ENCODE measurements at regions not wholly inside any gene's neighbourhood (a gene's known extent, or its start where the extent isn't known, plus 50 kb on each side); places are given as distances from the start of the nearest gene placed in this dataset.

DNA sequence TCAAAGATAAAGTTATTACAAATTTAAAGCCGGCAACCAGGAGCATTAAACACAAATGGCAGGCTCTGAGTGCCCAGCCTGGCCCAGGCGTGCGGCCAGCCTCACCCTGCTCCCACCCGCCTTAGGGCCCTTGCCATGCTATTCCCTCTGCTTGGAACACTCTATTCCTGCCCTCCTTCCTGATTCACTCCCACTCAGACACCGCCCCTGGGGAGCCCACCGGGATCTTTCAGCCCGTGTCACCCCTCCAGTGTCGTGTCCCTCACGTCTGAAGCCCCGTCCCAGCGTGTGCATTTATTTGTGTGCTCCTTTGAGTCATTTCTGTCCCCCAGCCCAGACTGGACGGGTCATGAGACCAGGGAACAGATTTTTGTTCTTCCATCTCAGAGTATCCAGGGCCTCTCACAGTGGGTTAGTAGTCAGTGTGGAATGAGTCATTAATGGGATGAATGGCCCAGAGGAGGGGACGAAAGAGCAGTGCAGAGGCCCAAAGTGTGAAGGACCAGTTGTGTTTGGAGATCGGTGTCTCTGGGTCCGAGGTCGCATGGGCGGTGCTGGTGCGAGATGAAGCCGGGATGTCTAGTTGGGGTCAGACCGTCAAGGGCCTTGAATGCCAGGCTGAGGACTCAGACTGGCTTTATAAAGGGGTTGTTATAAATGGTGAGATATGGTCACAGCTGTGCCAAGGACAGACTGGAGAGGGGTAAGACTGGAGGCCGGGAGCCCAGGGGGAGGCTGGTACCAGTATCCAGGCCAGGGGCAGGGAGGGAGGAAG is 58.9 kb upstream of the SLC6A6 start:
- TF ChIP-seq, protein P1, sequence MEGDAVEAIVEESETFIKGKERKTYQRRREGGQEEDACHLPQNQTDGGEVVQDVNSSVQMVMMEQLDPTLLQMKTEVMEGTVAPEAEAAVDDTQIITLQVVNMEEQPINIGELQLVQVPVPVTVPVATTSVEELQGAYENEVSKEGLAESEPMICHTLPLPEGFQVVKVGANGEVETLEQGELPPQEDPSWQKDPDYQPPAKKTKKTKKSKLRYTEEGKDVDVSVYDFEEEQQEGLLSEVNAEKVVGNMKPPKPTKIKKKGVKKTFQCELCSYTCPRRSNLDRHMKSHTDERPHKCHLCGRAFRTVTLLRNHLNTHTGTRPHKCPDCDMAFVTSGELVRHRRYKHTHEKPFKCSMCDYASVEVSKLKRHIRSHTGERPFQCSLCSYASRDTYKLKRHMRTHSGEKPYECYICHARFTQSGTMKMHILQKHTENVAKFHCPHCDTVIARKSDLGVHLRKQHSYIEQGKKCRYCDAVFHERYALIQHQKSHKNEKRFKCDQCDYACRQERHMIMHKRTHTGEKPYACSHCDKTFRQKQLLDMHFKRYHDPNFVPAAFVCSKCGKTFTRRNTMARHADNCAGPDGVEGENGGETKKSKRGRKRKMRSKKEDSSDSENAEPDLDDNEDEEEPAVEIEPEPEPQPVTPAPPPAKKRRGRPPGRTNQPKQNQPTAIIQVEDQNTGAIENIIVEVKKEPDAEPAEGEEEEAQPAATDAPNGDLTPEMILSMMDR (conservative IDR thresholded peaks at IDR 0.05; ENCODE audit: control insufficient read depth, insufficient read depth, low read depth, low read length), result no peak
- no peak overlapping the region for H3K4me3 ChIP-seq (ENCODE audit: control insufficient read depth, low read depth, low read length)
- no peak for DNase-seq (ENCODE audit: low read depth)

DNA sequence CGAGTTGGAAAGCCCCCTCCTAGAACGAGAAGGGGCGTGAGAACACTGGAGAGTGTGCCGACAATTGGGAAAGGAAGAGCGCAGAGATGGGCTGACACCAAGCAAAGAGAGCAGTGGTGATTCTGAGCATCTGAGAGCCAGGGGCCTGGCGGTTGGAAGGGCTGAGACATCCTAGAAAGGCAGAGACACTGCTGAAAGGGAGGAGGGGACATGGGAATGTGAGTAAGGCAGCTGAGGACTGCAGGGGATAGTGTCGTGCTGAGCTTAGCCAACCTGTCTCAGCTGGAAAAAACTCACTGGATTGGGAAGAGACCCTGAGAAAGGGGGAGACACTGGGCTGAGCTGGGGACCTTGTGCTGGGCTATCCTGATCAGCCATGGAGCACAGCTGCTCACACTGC is 58.1 kb upstream of the SLC6A6 start:
- no peak for DNase-seq (ENCODE audit: low read depth)
- H3K4me3 ChIP-seq (ENCODE audit: control insufficient read depth, low read depth, low read length), result no peak overlapping the region
- TF ChIP-seq, protein P1 (conservative IDR thresholded peaks at IDR 0.05; ENCODE audit: control insufficient read depth, insufficient read depth, low read depth, low read length), result no peak

DNA sequence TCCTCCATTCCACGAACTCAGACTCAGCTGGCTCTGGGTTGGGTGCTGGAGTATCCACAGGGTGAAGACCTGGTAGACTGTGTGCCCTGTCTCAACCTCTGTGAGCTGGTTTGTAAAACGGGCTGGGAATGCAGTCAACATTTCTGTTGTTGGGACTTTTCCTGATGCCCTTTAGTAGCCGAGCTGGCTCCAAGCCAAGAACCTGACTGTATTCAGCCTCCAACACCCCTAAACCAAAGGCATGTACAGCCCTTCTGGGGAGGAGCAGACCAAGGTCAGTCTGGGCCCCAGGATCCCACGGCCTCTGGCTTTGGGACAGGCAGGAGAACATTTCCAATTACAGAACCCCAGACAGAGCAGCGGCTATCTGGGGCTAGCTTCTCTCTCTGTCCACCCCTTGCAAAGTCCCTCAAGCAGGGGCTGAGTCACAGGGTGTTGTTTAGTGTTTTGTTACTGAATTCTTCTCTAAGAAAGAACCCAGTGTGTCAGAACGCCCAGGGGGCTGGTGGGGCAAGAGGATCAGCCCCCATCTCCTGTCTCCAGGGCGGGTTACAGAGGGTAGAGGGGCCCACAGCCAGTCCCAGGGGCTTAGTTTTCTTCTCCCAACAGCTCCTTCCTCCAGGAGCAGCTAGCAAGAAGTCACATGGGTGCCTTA is 56.8 kb upstream of the SLC6A6 start:
- TF ChIP-seq, protein P1 (conservative IDR thresholded peaks at IDR 0.05; ENCODE audit: control insufficient read depth, insufficient read depth, low read depth, low read length), result no peak
- DNase-seq (ENCODE audit: low read depth), result no peak
- H3K4me3 ChIP-seq (ENCODE audit: control insufficient read depth, low read depth, low read length), result no peak overlapping the region

DNA sequence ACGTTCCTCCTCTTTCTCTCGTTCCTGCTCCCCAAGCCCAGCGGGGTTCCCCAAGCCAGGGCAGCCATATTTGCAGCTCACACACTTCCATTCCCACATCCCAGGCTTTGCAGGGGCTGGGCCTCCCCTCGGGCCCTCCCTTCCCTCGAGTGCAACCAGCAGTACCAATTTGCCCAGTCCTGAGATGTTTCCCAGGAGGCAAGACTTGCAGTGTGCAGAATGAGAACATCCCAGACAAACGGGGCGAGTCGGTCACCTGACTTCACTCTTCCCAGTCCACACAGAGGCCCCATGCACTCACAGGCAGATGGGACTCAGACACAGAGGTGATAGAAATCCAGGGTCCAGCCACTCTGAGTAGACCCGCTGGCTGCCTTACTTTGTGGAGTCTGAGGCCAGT is 56.2 kb upstream of the SLC6A6 start:
- no peak for DNase-seq (ENCODE audit: low read depth)

DNA sequence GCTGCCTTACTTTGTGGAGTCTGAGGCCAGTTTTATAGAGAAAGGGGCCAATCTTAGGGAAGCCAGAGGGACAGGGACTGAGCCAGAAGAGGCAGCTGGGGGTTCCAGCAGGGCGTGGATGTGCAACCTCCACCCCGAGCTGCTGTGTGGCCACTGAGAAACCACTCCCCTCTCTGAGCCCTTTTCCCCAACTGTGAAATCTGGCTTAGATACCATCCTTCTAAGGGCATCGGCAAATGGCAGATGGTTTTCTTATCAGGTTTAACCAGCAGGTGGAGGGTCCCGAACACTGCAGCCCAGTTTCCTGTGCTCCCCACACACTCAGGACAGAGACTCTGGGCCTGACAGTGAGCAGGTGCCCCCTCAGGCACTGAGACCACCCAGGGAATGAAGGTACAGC is 55.8 kb upstream of the SLC6A6 start:
- TF ChIP-seq, protein P1 (conservative IDR thresholded peaks at IDR 0.05; ENCODE audit: control insufficient read depth, insufficient read depth, low read depth, low read length), result no peak
- no peak for DNase-seq (ENCODE audit: low read depth)
- H3K4me3 ChIP-seq (ENCODE audit: control insufficient read depth, low read depth, low read length), result no peak overlapping the region

More for the DNA sequence above, 56.2 kb upstream of the SLC6A6 start:
- TF ChIP-seq, protein P1 (conservative IDR thresholded peaks at IDR 0.05; ENCODE audit: control insufficient read depth, insufficient read depth, low read depth, low read length), result no peak
- no peak overlapping the region for H3K4me3 ChIP-seq (ENCODE audit: control insufficient read depth, low read depth, low read length)

DNA sequence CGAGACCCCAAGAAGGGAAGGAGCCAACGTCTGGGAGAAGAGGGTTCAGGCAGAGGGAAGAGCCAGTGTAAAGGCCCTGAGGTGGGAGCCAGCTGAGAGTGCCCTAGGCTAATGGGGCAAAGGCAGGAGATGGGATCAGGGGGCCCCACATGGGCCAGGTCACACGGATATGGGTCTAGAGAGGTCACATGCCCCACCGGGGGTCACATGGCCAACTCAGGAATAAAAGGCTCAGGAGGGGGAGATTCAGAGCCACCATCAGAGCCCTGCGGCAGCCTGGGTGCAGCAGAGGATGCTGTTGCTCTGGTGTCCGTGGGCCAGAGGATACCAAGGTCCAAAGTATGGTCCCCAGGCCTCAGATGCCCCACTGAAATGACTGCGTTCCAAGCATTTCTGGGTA is 55.3 kb upstream of the SLC6A6 start:
- TF ChIP-seq, protein P1 (conservative IDR thresholded peaks at IDR 0.05; ENCODE audit: control insufficient read depth, insufficient read depth, low read depth, low read length), result no peak
- H3K4me3 ChIP-seq (ENCODE audit: control insufficient read depth, low read depth, low read length), result no peak overlapping the region
- DNase-seq (ENCODE audit: low read depth), result no peak
